ENCODE measurements at regions not wholly inside any gene's neighbourhood (a gene's known extent, or its start where the extent isn't known, plus 50 kb on each side); places are given as distances from the start of the nearest gene placed in this dataset.

DNA sequence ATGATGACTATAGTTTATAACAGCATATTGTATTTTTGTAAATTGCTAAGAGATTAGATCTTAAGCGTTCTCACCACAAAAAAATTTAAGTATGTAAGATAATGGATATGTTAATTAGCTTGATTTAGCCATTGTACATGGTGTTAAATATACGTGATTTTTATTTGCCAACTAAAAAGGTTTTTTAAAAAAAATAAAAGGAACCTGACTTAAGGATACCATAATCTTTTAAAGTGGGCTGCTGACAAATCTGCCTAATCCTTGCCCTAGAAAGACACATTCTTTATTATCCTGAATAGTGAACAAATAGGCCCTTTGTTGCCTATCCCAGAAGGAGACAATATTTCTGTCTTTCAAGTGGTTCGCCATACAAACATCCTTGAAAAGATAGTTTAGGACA lies 94.6 kb upstream of the FAM47C start:
- H3K27me3 Mint-ChIP-seq (ENCODE audit: insufficient read depth, low read depth, poor library complexity) = peaks cover 2% of the 10 kb centered on the region
- no peak overlapping the region for H3K4me3 Mint-ChIP-seq
- Histone ChIP-seq H3K27ac (ENCODE audit: low read depth) (no peak overlapping the region), H2AFZ (no peak overlapping the region), H3F3A (replicated peaks; ENCODE audit: low read depth) (no peaks in the 10 kb centered on the region), H3K36me3 (ENCODE audit: insufficient read depth) (no peaks in the 10 kb centered on the region), H4K20me1 (replicated peaks; ENCODE audit: insufficient read depth) (no peaks in the 10 kb centered on the region), H3K9me2 (ENCODE audit: insufficient read depth) (no peaks in the 10 kb centered on the region), H3K27me3 (ENCODE audit: insufficient read depth) (no peaks in the 10 kb centered on the region), H3K4me3 (no peak overlapping the region), H3K79me2 (replicated peaks; ENCODE audit: insufficient read depth) (no peaks in the 10 kb centered on the region), H3K4me1 (ENCODE audit: insufficient read depth) (no peaks in the 10 kb centered on the region), H3K4me2 (no peak overlapping the region)
- ATAC-seq = no peak
- no peaks in the 10 kb centered on the region for H3K9me3 Mint-ChIP-seq
- no peaks in the 10 kb centered on the region for H3K4me1 Mint-ChIP-seq
- no peaks in the 10 kb centered on the region for H3K36me3 Mint-ChIP-seq (ENCODE audit: low read depth)
- no peak for DNase-seq (ENCODE audit: low spot score)
- TF ChIP-seq ZNF114 (CRISPR knock-in tag; IDR thresholded peaks at IDR 0.05) (no peak), STAT1 (IDR thresholded peaks at IDR 0.05; ENCODE audit: unreplicated experiment) (no peak), EZH2 (IDR thresholded peaks at IDR 0.05; ENCODE audit: low read depth, unreplicated experiment) (no peak), REST (IDR thresholded peaks at IDR 0.05; ENCODE audit: unreplicated experiment) (no peak)
- H3K27ac Mint-ChIP-seq = no peak overlapping the region

- no peaks in the 10 kb centered on the region for H3K4me1 Mint-ChIP-seq
- H3K4me3 ChIP-seq = no peak overlapping the region
- H3K36me3 Mint-ChIP-seq (ENCODE audit: low read depth) = no peaks in the 10 kb centered on the region
- ATAC-seq (no peak), DNase-seq (ENCODE audit: low spot score) (no peak)
- H3K79me2 ChIP-seq (replicated peaks; ENCODE audit: insufficient read depth) = no peaks in the 10 kb centered on the region
- H4K20me1 ChIP-seq (replicated peaks; ENCODE audit: insufficient read depth) = no peaks in the 10 kb centered on the region
- no peak overlapping the region for H3K4me2 ChIP-seq
- no peaks in the 10 kb centered on the region for H3K36me3 ChIP-seq (ENCODE audit: insufficient read depth)
- H3F3A ChIP-seq (replicated peaks; ENCODE audit: low read depth) = no peaks in the 10 kb centered on the region
- H2AFZ ChIP-seq = no peak overlapping the region
- TF ChIP-seq POLR2AphosphoS5 (IDR thresholded peaks at IDR 0.05; ENCODE audit: low read depth) (no peak), STAT1 (IDR thresholded peaks at IDR 0.05; ENCODE audit: unreplicated experiment) (no peak), ZNF331 (CRISPR knock-in tag; IDR thresholded peaks at IDR 0.05; ENCODE audit: low read depth) (no peak), REST (IDR thresholded peaks at IDR 0.05; ENCODE audit: unreplicated experiment) (no peak)
- TF ChIP-seq, protein P1, sequence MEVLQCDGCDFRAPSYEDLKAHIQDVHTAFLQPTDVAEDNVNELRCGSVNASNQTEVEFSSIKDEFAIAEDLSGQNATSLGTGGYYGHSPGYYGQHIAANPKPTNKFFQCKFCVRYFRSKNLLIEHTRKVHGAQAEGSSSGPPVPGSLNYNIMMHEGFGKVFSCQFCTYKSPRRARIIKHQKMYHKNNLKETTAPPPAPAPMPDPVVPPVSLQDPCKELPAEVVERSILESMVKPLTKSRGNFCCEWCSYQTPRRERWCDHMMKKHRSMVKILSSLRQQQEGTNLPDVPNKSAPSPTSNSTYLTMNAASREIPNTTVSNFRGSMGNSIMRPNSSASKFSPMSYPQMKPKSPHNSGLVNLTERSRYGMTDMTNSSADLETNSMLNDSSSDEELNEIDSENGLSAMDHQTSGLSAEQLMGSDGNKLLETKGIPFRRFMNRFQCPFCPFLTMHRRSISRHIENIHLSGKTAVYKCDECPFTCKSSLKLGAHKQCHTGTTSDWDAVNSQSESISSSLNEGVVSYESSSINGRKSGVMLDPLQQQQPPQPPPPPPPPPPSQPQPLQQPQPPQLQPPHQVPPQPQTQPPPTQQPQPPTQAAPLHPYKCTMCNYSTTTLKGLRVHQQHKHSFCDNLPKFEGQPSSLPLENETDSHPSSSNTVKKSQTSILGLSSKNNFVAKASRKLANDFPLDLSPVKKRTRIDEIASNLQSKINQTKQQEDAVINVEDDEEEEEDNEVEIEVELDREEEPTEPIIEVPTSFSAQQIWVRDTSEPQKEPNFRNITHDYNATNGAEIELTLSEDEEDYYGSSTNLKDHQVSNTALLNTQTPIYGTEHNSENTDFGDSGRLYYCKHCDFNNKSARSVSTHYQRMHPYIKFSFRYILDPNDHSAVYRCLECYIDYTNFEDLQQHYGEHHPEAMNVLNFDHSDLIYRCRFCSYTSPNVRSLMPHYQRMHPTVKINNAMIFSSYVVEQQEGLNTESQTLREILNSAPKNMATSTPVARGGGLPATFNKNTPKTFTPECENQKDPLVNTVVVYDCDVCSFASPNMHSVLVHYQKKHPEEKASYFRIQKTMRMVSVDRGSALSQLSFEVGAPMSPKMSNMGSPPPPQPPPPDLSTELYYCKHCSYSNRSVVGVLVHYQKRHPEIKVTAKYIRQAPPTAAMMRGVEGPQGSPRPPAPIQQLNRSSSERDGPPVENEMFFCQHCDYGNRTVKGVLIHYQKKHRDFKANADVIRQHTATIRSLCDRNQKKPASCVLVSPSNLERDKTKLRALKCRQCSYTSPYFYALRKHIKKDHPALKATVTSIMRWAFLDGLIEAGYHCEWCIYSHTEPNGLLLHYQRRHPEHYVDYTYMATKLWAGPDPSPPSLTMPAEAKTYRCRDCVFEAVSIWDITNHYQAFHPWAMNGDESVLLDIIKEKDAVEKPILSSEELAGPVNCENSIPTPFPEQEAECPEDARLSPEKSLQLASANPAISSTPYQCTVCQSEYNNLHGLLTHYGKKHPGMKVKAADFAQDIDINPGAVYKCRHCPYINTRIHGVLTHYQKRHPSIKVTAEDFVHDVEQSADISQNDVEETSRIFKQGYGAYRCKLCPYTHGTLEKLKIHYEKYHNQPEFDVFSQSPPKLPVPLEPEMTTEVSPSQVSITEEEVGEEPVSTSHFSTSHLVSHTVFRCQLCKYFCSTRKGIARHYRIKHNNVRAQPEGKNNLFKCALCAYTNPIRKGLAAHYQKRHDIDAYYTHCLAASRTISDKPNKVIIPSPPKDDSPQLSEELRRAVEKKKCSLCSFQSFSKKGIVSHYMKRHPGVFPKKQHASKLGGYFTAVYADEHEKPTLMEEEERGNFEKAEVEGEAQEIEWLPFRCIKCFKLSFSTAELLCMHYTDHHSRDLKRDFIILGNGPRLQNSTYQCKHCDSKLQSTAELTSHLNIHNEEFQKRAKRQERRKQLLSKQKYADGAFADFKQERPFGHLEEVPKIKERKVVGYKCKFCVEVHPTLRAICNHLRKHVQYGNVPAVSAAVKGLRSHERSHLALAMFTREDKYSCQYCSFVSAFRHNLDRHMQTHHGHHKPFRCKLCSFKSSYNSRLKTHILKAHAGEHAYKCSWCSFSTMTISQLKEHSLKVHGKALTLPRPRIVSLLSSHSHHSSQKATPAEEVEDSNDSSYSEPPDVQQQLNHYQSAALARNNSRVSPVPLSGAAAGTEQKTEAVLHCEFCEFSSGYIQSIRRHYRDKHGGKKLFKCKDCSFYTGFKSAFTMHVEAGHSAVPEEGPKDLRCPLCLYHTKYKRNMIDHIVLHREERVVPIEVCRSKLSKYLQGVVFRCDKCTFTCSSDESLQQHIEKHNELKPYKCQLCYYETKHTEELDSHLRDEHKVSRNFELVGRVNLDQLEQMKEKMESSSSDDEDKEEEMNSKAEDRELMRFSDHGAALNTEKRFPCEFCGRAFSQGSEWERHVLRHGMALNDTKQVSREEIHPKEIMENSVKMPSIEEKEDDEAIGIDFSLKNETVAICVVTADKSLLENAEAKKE (CRISPR knock-in tag; IDR thresholded peaks at IDR 0.05) = no peak
- no peak overlapping the region for H3K27ac Mint-ChIP-seq
- H3K4me1 ChIP-seq (ENCODE audit: insufficient read depth) = no peaks in the 10 kb centered on the region
- no peaks in the 10 kb centered on the region for H3K9me2 ChIP-seq (ENCODE audit: insufficient read depth)
- H3K27ac ChIP-seq (ENCODE audit: low read depth) = no peak overlapping the region
- H3K27me3 Mint-ChIP-seq (ENCODE audit: insufficient read depth, low read depth, poor library complexity) = peaks cover 2% of the 10 kb centered on the region
- no peak overlapping the region for H3K4me3 Mint-ChIP-seq
- no peaks in the 10 kb centered on the region for H3K9me3 Mint-ChIP-seq
- H3K27me3 ChIP-seq (ENCODE audit: insufficient read depth) = no peaks in the 10 kb centered on the region
These were observed 91.2 kb upstream of the FAM47C start for GRCh38 chrX:36916941-36917340.
